GM12878 (cell line): ENCODE measurements at regions not wholly inside any gene's neighbourhood (a gene's known extent, or its start where the extent isn't known, plus 50 kb on each side); places are given as distances from the start of the nearest gene placed in this dataset.

Source experiments
- ATAC-seq: fragments of 200-7000 bp; cut with Tn5 transposase; 3 replicates; pipeline ENCODE4 v1.9.1; 2020; ENCODE audit warnings: mild to moderate bottlenecking, moderate library complexity
- BruUV-seq: library from RNA; stranded (reverse); fragments of 400-500 nt; replicated peaks from 2 replicates; lab custom pipeline; 2021; lab: Mats Ljungman, UMichigan
- CTCF ChIA-PET: fragments of 300-600 bp; sonication (Branson Sonifier 250); formaldehyde crosslinking; extraction: SDS; loops from one replicate; lab custom pipeline; 2021; ENCODE audit warnings: inconsistent platforms; lab: Yijun Ruan, JAX
- POLR2A ChIA-PET: fragments of 350-600 bp; formaldehyde crosslinking; extraction: SDS; loops from one replicate; lab custom pipeline; 2021; ENCODE audit warnings: inconsistent platforms; lab: Charles Lee
- RAD21 ChIA-PET: fragments of 300-600 bp; sonication (Branson Sonifier 250); formaldehyde crosslinking; loops from one replicate; lab custom pipeline; 2023; ENCODE audit warnings: antibody characterized with exemption; ENCODE audit not compliant: unreplicated experiment; lab: Charles Lee
- SMC1A ChIA-PET: fragments of 300-600 bp; sonication (Branson Sonifier 250); formaldehyde crosslinking; loops from one replicate; lab custom pipeline; 2023; ENCODE audit not compliant: unreplicated experiment, uncharacterized antibody; lab: Charles Lee
- DNase-seq: peaks from one replicate; pipeline ENCODE4 v3.0.0-alpha.2; 2011; ENCODE audit warnings: low read depth, low spot score
- FAIRE-seq: peaks from 3 replicates; lab custom pipeline; 2011; peaks lifted over from hg19 to GRCh38; lab: Jason Lieb, UNC
- H2AFZ ChIP-seq: 2 replicates; pipeline ENCODE4 v1.6.0; 2011; ENCODE audit warnings: low read depth, low read length, control low read depth; ENCODE audit not compliant: control insufficient read depth
- H3K27ac ChIP-seq: 2 replicates; pipeline ENCODE4 v1.5.1; 2011; ENCODE audit warnings: control low read depth; ENCODE audit not compliant: control insufficient read depth, insufficient read depth
- H3K27me3 ChIP-seq, 2 experiments: replicated peaks in 1 of 2; 2 replicates each; pipeline versions ENCODE4 v1.6.0 to v1.6.1; 2011; ENCODE audit warnings: low read length in 1 of 2; ENCODE audit not compliant: control insufficient read depth in 2 of 2, insufficient read depth in 2 of 2
- H3K36me3 ChIP-seq, 2 experiments: 2 replicates each; pipeline ENCODE4 v1.5.1; 2011; ENCODE audit warnings: low read length in 1 of 2; ENCODE audit not compliant: control insufficient read depth in 2 of 2, insufficient read depth in 2 of 2
- H3K4me1 ChIP-seq: 2 replicates; pipeline ENCODE4 v1.6.1; 2011; ENCODE audit warnings: mild to moderate bottlenecking, low read length, moderate library complexity, mixed read lengths; ENCODE audit not compliant: control insufficient read depth, insufficient read depth
- H3K4me2 ChIP-seq: 2 replicates; pipeline ENCODE4 v1.6.0; 2011; ENCODE audit warnings: control low read depth; ENCODE audit not compliant: control insufficient read depth, insufficient read depth
- H3K4me3 ChIP-seq: fragments of 200-600 bp; sonication (generic); 2 replicates; pipeline ENCODE4 v1.5.1; 2016
- H3K79me2 ChIP-seq: 2 replicates; pipeline ENCODE4 v1.6.0; 2011; ENCODE audit warnings: low read length; ENCODE audit not compliant: control insufficient read depth, insufficient read depth
- H3K9ac ChIP-seq: 2 replicates; pipeline ENCODE4 v1.8.0; 2011; ENCODE audit warnings: low read length, control low read depth, mixed read lengths; ENCODE audit not compliant: control insufficient read depth, insufficient read depth
- H3K9me3 ChIP-seq: replicated peaks from 3 replicates; pipeline ENCODE4 v1.5.1; 2011; ENCODE audit warnings: mild to moderate bottlenecking, low read length; ENCODE audit not compliant: control insufficient read depth, insufficient read depth
- H4K20me1 ChIP-seq: 2 replicates; pipeline ENCODE4 v1.6.0; 2011; ENCODE audit not compliant: control insufficient read depth, insufficient read depth
- BACH1 ChIP-seq: fragments of 450-650 bp; IDR thresholded peaks from 2 replicates; pipeline ENCODE4 v1.6.1; 2017; ENCODE audit warnings: mild to moderate bottlenecking, borderline replicate concordance
- CBFB ChIP-seq: IDR thresholded peaks from 2 replicates; pipeline ENCODE4 v1.6.1; 2016; ENCODE audit warnings: antibody characterized with exemption, low read depth
- CHD2 ChIP-seq: IDR thresholded peaks from 2 replicates; pipeline ENCODE4 v1.6.1; 2011; ENCODE audit warnings: low read depth, low read length, improper control_type of control experiment, borderline replicate concordance
- CTCF ChIP-seq, 3 experiments: IDR thresholded peaks in 2 of 3; conservative IDR thresholded peaks in 1 of 3; 2 replicates each; pipeline ENCODE4 v1.5.1; 2011; ENCODE audit warnings: low read depth in 3 of 3, low read length in 3 of 3, mild to moderate bottlenecking in 3 of 3, control low read depth in 2 of 3, moderate library complexity in 2 of 3, inconsistent platforms in 1 of 3, mixed read lengths in 1 of 3; ENCODE audit not compliant: control insufficient read depth in 2 of 3, insufficient read depth in 1 of 3; ENCODE audit errors: extremely low read depth in 1 of 3
- HSF1 ChIP-seq: fragments of 150-350 bp; IDR thresholded peaks from 2 replicates; pipeline ENCODE4 v1.6.1; 2014; ENCODE audit warnings: mild to moderate bottlenecking, low read depth, low read length
- NBN ChIP-seq: fragments of 450-650 bp; IDR thresholded peaks from 2 replicates; pipeline ENCODE4 v1.6.1; 2016
- POLR2A ChIP-seq: IDR thresholded peaks from 2 replicates; pipeline ENCODE4 v1.6.1; 2011; ENCODE audit warnings: low read depth, mild to moderate bottlenecking, low read length
- RELA ChIP-seq: fragments of 450-650 bp; IDR thresholded peaks from 2 replicates; pipeline ENCODE4 v1.8.0; 2014; ENCODE audit warnings: borderline replicate concordance; ENCODE audit not compliant: partially characterized antibody
- RELB ChIP-seq: fragments of 450-650 bp; IDR thresholded peaks from 2 replicates; pipeline ENCODE4 v1.6.1; 2017; ENCODE audit warnings: low read depth, mild to moderate bottlenecking, moderate library complexity
- SIX5 ChIP-seq: IDR thresholded peaks from 2 replicates; pipeline ENCODE4 v1.6.1; 2011; ENCODE audit warnings: mild to moderate bottlenecking, low read depth, low read length, moderate library complexity; ENCODE audit not compliant: severe bottlenecking
- TAF1 ChIP-seq: IDR thresholded peaks from 2 replicates; pipeline ENCODE4 v1.6.1; 2011; ENCODE audit warnings: mild to moderate bottlenecking, low read depth, low read length, borderline replicate concordance
- TARDBP ChIP-seq: IDR thresholded peaks from 2 replicates; pipeline ENCODE4 v1.6.1; 2016; ENCODE audit warnings: borderline replicate concordance
- TCF12 ChIP-seq: IDR thresholded peaks from 2 replicates; pipeline ENCODE4 v1.6.1; 2011; ENCODE audit warnings: low read depth, mild to moderate bottlenecking, low read length
- WRNIP1 ChIP-seq: IDR thresholded peaks from 2 replicates; pipeline ENCODE4 v1.6.1; 2011; ENCODE audit warnings: low read depth, low read length, improper control_type of control experiment, borderline replicate concordance
- ZNF207 ChIP-seq: fragments of 450-650 bp; IDR thresholded peaks from 2 replicates; pipeline ENCODE4 v1.6.1; 2014; ENCODE audit warnings: antibody characterized with exemption, mild to moderate bottlenecking, borderline replicate concordance
- ZNF274 ChIP-seq: IDR thresholded peaks from one replicate; pipeline ENCODE4 v1.8.0; 2011; ENCODE audit not compliant: insufficient read length, insufficient read depth
- ZNF622 ChIP-seq: fragments of 450-650 bp; IDR thresholded peaks from 2 replicates; pipeline ENCODE4 v1.6.1; 2017; ENCODE audit warnings: mild to moderate bottlenecking, inconsistent platforms
- WGBS: methylation state at CpG from one replicate; pipeline ENCODE4 v1.1.6; 2016; ENCODE audit warnings: low lambda C conversion rate; ENCODE audit not compliant: insufficient replicate concordance, insufficient coverage; ENCODE audit errors: missing lambda C conversion rate; 5-methylcytosine and 5-hydroxymethylcytosine counted together
- in situ Hi-C: fragments of 300-500 bp; cut with MboI; formaldehyde crosslinking; loops from 9 replicates; pipeline ENCODE4 v1.14.3; 2018; ENCODE audit warnings: mixed read lengths
- intact Hi-C: fragments of 100-400 bp; cut with micrococcal nuclease; formaldehyde crosslinking; loops from one replicate; pipeline ENCODE4 v1.14.2; 2022; ENCODE audit not compliant: unreplicated experiment

GRCh38 chr10:44843484-44843883 lies 67.7 kb upstream of the TMEM72 start (continued):
- TF ChIP-seq TCF12 (no peak), ZNF274 (no peak), RELA (no peak), TARDBP (no peak), ZNF622 (no peak), POLR2A (no peak), SIX5 (no peak), WRNIP1 (no peak), BACH1 (no peak), CHD2 (no peak), HSF1 (no peak), ZNF207 (no peak)

GRCh38 chr10:44845361-44846175 lies 65.6 kb upstream of the TMEM72 start:
- no peaks in the 10 kb centered on the region for H4K20me1 ChIP-seq
- no peak overlapping the region for H3K4me2 ChIP-seq
- H3K9ac ChIP-seq, result no peak overlapping the region
- ChIA-PET POLR2A (no interaction called here), CTCF (interaction anchor here (1.4 kb wide), 1 partner anchor 12 kb away, joined by 3 read pairs; no protein-coding TSS in a partner anchor), SMC1A (no interaction called here), RAD21 (interaction anchor here (0.8 kb wide), 1 partner anchor 16 kb away, joined by 4 read pairs; no protein-coding TSS in a partner anchor)
- no peaks in the 10 kb centered on the region; a peak in 3 of 4 replicates for H3K27me3 ChIP-seq
- in situ Hi-C loops (no loop called here), intact Hi-C loops (no loop called here)
- no peak for ATAC-seq
- H3K9me3 ChIP-seq, result no peaks in the 10 kb centered on the region
- FAIRE-seq, result no peak
- no peaks in the 10 kb centered on the region for H3K36me3 ChIP-seq
- H3K4me1 ChIP-seq, result no peaks in the 10 kb centered on the region
- no peak overlapping the region for H2AFZ ChIP-seq
- WGBS, result 18% methylated on average over 6 of the region's 6 CpGs
- no peak for DNase-seq
- no TSS peak for BruUV-seq
- H3K27ac ChIP-seq, result no peak overlapping the region
- no peaks in the 10 kb centered on the region for H3K79me2 ChIP-seq
- no peak overlapping the region for H3K4me3 ChIP-seq
- TF ChIP-seq TAF1 (no peak), NBN (no peak), CTCF (IDR thresholded peaks at IDR 0.05 in 2 of 3, conservative IDR thresholded peaks at IDR 0.05 in 1 of 3; ENCODE audit: control insufficient read depth in 2 of 3, extremely low read depth in 1 of 3, insufficient read depth in 1 of 3, low read depth in 3 of 3, low read length in 3 of 3) (no peak), RELB (no peak), CBFB (no peak)
